Spleen (tissue), 11 donors: ENCODE measurements at regions not wholly inside any gene's neighbourhood (a gene's known extent, or its start where the extent isn't known, plus 50 kb on each side); places are given as distances from the start of the nearest gene placed in this dataset.

Experiments used
- DNase-seq: peaks from one replicate; pipeline ENCODE4 v3.0.0-alpha.2; 2020
- H3K27ac ChIP-seq, 8 donors: fragments of 200-600 bp; sonication (generic) in 7 of 8; 1 replicate in 4 of 8; 2 replicates in 4 of 8; pipeline versions ENCODE4 v1.5.0 to v1.8.0; 2016 to 2021; ENCODE audit warnings: inconsistent platforms in 4 of 8, mild to moderate bottlenecking in 4 of 8, moderate library complexity in 1 of 8
- H3K27me3 ChIP-seq, 7 donors: fragments of 200-600 bp; sonication (generic) in 6 of 7; replicated peaks in 1 of 7; 1 replicate in 4 of 7; 2 replicates in 3 of 7; pipeline versions ENCODE4 v1.5.0 to v1.8.0; 2016 to 2021; ENCODE audit warnings: inconsistent platforms in 3 of 7, mild to moderate bottlenecking in 1 of 7
- H3K36me3 ChIP-seq, 6 donors: fragments of 200-600 bp; sonication (generic) in 5 of 6; 1 replicate in 4 of 6; 2 replicates in 2 of 6; pipeline versions ENCODE4 v1.5.0 to v1.8.0; 2016 to 2021; ENCODE audit warnings: inconsistent platforms in 2 of 6
- H3K4me1 ChIP-seq, 6 donors: fragments of 200-600 bp; sonication (generic) in 5 of 6; 1 replicate in 3 of 6; 2 replicates in 3 of 6; pipeline versions ENCODE4 v1.5.0 to v1.8.0; 2016 to 2021; ENCODE audit warnings: inconsistent platforms in 3 of 6
- H3K4me3 ChIP-seq, 8 donors: fragments of 200-600 bp; sonication (generic) in 7 of 8; 1 replicate in 4 of 8; 2 replicates in 4 of 8; pipeline versions ENCODE4 v1.5.0 to v1.8.0; 2016 to 2021; ENCODE audit warnings: inconsistent platforms in 4 of 8, mild to moderate bottlenecking in 4 of 8, moderate library complexity in 2 of 8
- H3K9me3 ChIP-seq, 8 donors: fragments of 200-600 bp; sonication (generic) in 7 of 8; 1 replicate in 4 of 8; 2 replicates in 4 of 8; pipeline versions ENCODE4 v1.5.0 to v1.8.0; 2016 to 2021; ENCODE audit warnings: inconsistent platforms in 4 of 8
- CTCF ChIP-seq, 11 experiments: fragments of 200-600 bp in 7 of 11; fragments of 450-650 bp in 4 of 11; sonication (generic) in 4 of 11; IDR thresholded peaks in 8 of 11; conservative IDR thresholded peaks in 3 of 11; 1 replicate in 7 of 11; 2 replicates in 4 of 11; pipeline versions ENCODE4 v1.4.0 to v1.8.0; 2016 to 2021; ENCODE audit warnings: antibody characterized with exemption in 11 of 11, inconsistent platforms in 4 of 11, mild to moderate bottlenecking in 1 of 11
- POLR2A ChIP-seq, 3 donors: fragments of 450-650 bp; IDR thresholded peaks; one replicate each; pipeline ENCODE4 v1.5.1; 2017; ENCODE audit warnings: antibody characterized with exemption in 3 of 3, mild to moderate bottlenecking in 1 of 3
- POLR2AphosphoS5 ChIP-seq, 3 donors: sonication (generic); formaldehyde crosslinking; IDR thresholded peaks; one replicate each; pipeline ENCODE4 v1.5.1; 2017; ENCODE audit warnings: antibody characterized with exemption in 3 of 3
- WGBS, 5 donors: extraction: QIAGEN DNeasy Blood & Tissue Kit in 3 of 5; methylation state at CpG; one replicate each; pipeline versions ENCODE4 v1.1.5 to v1.1.7; 2013 to 2018; 5-methylcytosine and 5-hydroxymethylcytosine counted together
- intact Hi-C: fragments of 100-400 bp; cut with DNase I; formaldehyde crosslinking; loops from one replicate; pipeline ENCODE4 v1.15.0; 2023; ENCODE audit warnings: low total_unique reads
- donor health status: healthy with polysubstance abuse.
- donor health status: DM: no; HTN: no; CAD: no; lungs with moderate emphysema.
- donor health status: DM: no; HTN: no; CAD: no.
- donor health status: Bipolar disorder and iron deficiency.
- donor health status: healthy.
- donor health status: DM: no; HTN: no; CAD: no.
- donor health status: DM: yes; HTN: yes; CAD: no.

GRCh38 chr4:120156120-120156718 is 89.6 kb upstream of the MAD2L1 start:
- 32 to 38% (median 35%) methylated on average over 5 of the region's 5 CpGs for WGBS, 5 donors
- no peaks in the 10 kb centered on the region for H3K36me3 ChIP-seq
- no peak overlapping the region for H3K4me3 ChIP-seq
- TF ChIP-seq CTCF (IDR thresholded peaks at IDR 0.05 in 8 of 11, conservative IDR thresholded peaks at IDR 0.05 in 3 of 11) (peak in 10 of 11 experiments; percentile 26 to 69 (median 55)), POLR2A (IDR thresholded peaks at IDR 0.05) (no peak)
- H3K27me3 ChIP-seq, result no peaks in the 10 kb centered on the region
- no peak overlapping the region for H3K27ac ChIP-seq
- no peaks in the 10 kb centered on the region for H3K4me1 ChIP-seq
- no peak for DNase-seq
- intact Hi-C loops, result loop anchor here (10.0 kb wide), 1 partner anchor 1099 kb away; no protein-coding TSS in a partner anchor
- no peaks in the 10 kb centered on the region for H3K9me3 ChIP-seq

DNA sequence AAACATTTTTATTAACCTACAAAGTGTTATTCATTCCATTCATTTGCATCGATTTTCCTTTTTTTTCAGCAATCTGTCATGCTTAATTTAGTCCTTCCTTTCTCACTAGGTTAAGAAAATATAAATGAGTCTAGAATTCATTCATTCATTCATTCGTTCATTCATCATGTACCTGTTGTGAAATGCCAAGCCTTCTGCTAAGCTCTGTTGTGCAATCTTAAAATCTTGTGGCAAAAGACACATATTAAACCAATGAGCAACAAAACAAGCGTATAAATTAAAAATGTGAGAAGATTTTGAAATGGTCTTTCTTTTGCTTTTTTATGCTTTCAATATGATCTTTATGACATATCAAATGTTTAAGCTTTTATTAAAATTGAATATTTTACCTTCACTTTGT is 88.6 kb upstream of the MAD2L1 start:
- H3K4me1 ChIP-seq, result no peaks in the 10 kb centered on the region
- no peak overlapping the region for H3K27ac ChIP-seq
- H3K9me3 ChIP-seq, result no peaks in the 10 kb centered on the region
- no peak for TF ChIP-seq POLR2AphosphoS5 (IDR thresholded peaks at IDR 0.05)
- no peak for TF ChIP-seq POLR2A (IDR thresholded peaks at IDR 0.05)
- TF ChIP-seq CTCF (IDR thresholded peaks at IDR 0.05 in 8 of 11, conservative IDR thresholded peaks at IDR 0.05 in 3 of 11), result no peak
- WGBS, 5 donors, result 62 to 80% (median 66%) methylated on average over 3 of the region's 3 CpGs
- H3K36me3 ChIP-seq, result no peaks in the 10 kb centered on the region
- H3K27me3 ChIP-seq, result no peaks in the 10 kb centered on the region
- intact Hi-C loops, result loop anchor here (10.0 kb wide), 1 partner anchor 1100 kb away; no protein-coding TSS in a partner anchor
- DNase-seq, result no peak
- no peak overlapping the region for H3K4me3 ChIP-seq

DNA sequence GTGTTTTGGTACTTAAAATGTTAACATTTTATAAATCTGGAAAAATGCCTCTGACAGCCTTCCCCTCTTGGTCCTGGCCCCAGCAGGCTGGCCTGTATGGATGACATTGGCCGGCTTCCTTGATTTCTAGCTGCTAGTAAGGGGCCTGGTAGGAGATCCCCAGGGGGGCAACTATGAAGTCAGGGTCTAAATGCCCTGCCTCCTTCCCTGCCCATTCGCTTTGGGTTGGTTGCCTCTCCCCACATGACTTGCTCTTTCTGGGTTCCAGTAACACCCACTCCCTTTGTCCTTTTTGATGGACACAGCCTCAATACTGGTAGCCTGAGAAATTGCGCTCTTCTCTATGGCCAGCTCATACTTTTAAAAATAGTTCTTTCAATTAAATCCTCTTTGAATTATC is 78.0 kb upstream of the MAD2L1 start:
- 85 to 96% (median 89%) methylated on average over 3 of the region's 3 CpGs for WGBS, 5 donors
- intact Hi-C loops, result no loop called here
- TF ChIP-seq POLR2AphosphoS5 (IDR thresholded peaks at IDR 0.05), result no peak
- no peak for TF ChIP-seq CTCF (IDR thresholded peaks at IDR 0.05 in 8 of 11, conservative IDR thresholded peaks at IDR 0.05 in 3 of 11)
- no peak for TF ChIP-seq POLR2A (IDR thresholded peaks at IDR 0.05)
- no peak for DNase-seq
- H3K27ac ChIP-seq, result no peak overlapping the region
- H3K27me3 ChIP-seq, result no peaks in the 10 kb centered on the region
- H3K36me3 ChIP-seq, result no peaks in the 10 kb centered on the region
- H3K4me1 ChIP-seq, result no peaks in the 10 kb centered on the region
- H3K9me3 ChIP-seq, result no peaks in the 10 kb centered on the region
- no peak overlapping the region for H3K4me3 ChIP-seq

DNA sequence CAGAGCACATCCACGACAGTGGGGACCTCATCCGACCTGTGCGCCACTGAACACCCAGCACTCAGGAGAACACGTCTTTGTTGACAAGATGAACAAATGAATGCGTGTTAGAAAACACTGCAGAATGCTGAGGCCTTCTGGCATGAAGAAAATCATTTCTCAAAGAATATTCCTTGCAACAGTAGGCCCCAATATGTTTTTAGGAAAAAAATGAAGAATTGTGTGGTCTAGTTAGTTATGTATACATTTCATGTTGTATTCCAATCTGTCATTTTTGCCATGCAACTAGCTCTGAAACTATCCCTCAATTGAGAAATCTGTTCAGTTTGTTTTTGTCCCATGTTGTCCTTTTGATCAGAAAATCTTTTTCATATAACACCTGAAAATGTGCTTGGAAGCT is 77.4 kb upstream of the MAD2L1 start:
- H3K27me3 ChIP-seq, result no peaks in the 10 kb centered on the region
- H3K27ac ChIP-seq, result no peak overlapping the region
- intact Hi-C loops, result no loop called here
- no peaks in the 10 kb centered on the region for H3K9me3 ChIP-seq
- 75 to 84% (median 81%) methylated on average over 5 of the region's 5 CpGs for WGBS, 5 donors
- no peak for TF ChIP-seq POLR2AphosphoS5 (IDR thresholded peaks at IDR 0.05)
- no peak for TF ChIP-seq POLR2A (IDR thresholded peaks at IDR 0.05)
- TF ChIP-seq CTCF (IDR thresholded peaks at IDR 0.05 in 8 of 11, conservative IDR thresholded peaks at IDR 0.05 in 3 of 11), result no peak
- no peak for DNase-seq
- H3K4me1 ChIP-seq, result no peaks in the 10 kb centered on the region
- no peaks in the 10 kb centered on the region for H3K36me3 ChIP-seq
- no peak overlapping the region for H3K4me3 ChIP-seq
